ENCODE measurements at regions not wholly inside any gene's neighbourhood (a gene's known extent, or its start where the extent isn't known, plus 50 kb on each side); places are given as distances from the start of the nearest gene placed in this dataset.
"Not testable (repeated sequence)": the region's sequence is repeated elsewhere in the genome, so short reads cannot be mapped to it uniquely, and the experiment has no call there.

DNA sequence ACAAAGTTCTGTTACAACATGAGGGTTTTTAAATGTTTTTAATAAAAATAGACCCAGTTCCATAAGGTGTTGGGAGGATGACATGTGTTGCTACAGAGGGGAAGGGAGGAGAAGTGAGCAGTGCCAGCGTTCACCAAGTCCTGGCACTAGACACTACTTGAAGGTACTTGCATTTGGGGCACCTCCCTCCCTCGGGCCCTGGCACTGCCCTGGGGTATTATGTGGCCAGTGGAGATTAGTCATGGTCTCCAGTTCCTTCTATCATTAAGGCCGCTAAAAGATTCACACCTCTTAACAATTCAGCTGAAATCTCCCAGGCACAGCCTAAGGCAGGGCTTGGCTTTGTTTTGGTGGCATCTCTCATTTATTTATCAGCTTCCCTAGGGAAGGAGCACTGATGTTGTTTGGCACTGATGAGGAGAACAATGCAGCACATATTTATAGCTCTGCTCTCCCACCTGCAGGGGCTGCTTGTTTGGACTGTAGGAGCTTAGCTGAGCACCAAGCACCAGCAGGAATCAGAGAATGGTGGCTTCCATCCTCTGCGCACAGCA lies 155.5 kb upstream of the NTF3 start:
- H3K9ac ChIP-seq (ENCODE audit: low read length) = no peak overlapping the region
- H3F3A ChIP-seq (ENCODE audit: insufficient read depth, low read length, poor library complexity, severe bottlenecking) = no peaks in the 10 kb centered on the region
- TF ChIP-seq EP300 (conservative IDR thresholded peaks at IDR 0.05; ENCODE audit: poor library complexity, severe bottlenecking) (no peak), RAD21 (conservative IDR thresholded peaks at IDR 0.05) (no peak), TAF1 (IDR thresholded peaks at IDR 0.05; ENCODE audit: low read depth) (no peak), EZH2 (IDR thresholded peaks at IDR 0.05; ENCODE audit: borderline replicate concordance, insufficient read depth, low read length, poor library complexity, severe bottlenecking) (no peak), MXI1 (conservative IDR thresholded peaks at IDR 0.05; ENCODE audit: poor library complexity, severe bottlenecking) (no peak), SMC3 (conservative IDR thresholded peaks at IDR 0.05; ENCODE audit: poor library complexity) (no peak), POLR2AphosphoS5 (IDR thresholded peaks at IDR 0.05) (no peak)
- TF ChIP-seq, protein P1, sequence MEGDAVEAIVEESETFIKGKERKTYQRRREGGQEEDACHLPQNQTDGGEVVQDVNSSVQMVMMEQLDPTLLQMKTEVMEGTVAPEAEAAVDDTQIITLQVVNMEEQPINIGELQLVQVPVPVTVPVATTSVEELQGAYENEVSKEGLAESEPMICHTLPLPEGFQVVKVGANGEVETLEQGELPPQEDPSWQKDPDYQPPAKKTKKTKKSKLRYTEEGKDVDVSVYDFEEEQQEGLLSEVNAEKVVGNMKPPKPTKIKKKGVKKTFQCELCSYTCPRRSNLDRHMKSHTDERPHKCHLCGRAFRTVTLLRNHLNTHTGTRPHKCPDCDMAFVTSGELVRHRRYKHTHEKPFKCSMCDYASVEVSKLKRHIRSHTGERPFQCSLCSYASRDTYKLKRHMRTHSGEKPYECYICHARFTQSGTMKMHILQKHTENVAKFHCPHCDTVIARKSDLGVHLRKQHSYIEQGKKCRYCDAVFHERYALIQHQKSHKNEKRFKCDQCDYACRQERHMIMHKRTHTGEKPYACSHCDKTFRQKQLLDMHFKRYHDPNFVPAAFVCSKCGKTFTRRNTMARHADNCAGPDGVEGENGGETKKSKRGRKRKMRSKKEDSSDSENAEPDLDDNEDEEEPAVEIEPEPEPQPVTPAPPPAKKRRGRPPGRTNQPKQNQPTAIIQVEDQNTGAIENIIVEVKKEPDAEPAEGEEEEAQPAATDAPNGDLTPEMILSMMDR (IDR thresholded peaks at IDR 0.05; ENCODE audit: poor library complexity, severe bottlenecking) = no peak
- TF ChIP-seq, protein P2, sequence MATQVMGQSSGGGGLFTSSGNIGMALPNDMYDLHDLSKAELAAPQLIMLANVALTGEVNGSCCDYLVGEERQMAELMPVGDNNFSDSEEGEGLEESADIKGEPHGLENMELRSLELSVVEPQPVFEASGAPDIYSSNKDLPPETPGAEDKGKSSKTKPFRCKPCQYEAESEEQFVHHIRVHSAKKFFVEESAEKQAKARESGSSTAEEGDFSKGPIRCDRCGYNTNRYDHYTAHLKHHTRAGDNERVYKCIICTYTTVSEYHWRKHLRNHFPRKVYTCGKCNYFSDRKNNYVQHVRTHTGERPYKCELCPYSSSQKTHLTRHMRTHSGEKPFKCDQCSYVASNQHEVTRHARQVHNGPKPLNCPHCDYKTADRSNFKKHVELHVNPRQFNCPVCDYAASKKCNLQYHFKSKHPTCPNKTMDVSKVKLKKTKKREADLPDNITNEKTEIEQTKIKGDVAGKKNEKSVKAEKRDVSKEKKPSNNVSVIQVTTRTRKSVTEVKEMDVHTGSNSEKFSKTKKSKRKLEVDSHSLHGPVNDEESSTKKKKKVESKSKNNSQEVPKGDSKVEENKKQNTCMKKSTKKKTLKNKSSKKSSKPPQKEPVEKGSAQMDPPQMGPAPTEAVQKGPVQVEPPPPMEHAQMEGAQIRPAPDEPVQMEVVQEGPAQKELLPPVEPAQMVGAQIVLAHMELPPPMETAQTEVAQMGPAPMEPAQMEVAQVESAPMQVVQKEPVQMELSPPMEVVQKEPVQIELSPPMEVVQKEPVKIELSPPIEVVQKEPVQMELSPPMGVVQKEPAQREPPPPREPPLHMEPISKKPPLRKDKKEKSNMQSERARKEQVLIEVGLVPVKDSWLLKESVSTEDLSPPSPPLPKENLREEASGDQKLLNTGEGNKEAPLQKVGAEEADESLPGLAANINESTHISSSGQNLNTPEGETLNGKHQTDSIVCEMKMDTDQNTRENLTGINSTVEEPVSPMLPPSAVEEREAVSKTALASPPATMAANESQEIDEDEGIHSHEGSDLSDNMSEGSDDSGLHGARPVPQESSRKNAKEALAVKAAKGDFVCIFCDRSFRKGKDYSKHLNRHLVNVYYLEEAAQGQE (IDR thresholded peaks at IDR 0.05; ENCODE audit: borderline replicate concordance) = no peak
- H2AFZ ChIP-seq (ENCODE audit: low read depth, low read length) = no peak overlapping the region
- no peak overlapping the region for H3K4me2 ChIP-seq (ENCODE audit: low read length)
- no peaks in the 10 kb centered on the region for H3K27me3 ChIP-seq (ENCODE audit: insufficient read depth, low read depth, low read length)
- H3K9me2 ChIP-seq (ENCODE audit: insufficient read depth, low read length) = no peaks in the 10 kb centered on the region
- no peak overlapping the region for H3K4me3 ChIP-seq (ENCODE audit: low read length)
- H3K36me3 ChIP-seq (ENCODE audit: insufficient read depth, low read length) = no peaks in the 10 kb centered on the region
- no peaks in the 10 kb centered on the region for H3K9me3 ChIP-seq (ENCODE audit: low read length)
- no peak overlapping the region for H3K27ac ChIP-seq (ENCODE audit: low read length)
- H3K79me2 ChIP-seq (replicated peaks; ENCODE audit: insufficient read depth, low read length) = no peaks in the 10 kb centered on the region
- H4K20me1 ChIP-seq (ENCODE audit: insufficient read depth) = no peaks in the 10 kb centered on the region

DNA sequence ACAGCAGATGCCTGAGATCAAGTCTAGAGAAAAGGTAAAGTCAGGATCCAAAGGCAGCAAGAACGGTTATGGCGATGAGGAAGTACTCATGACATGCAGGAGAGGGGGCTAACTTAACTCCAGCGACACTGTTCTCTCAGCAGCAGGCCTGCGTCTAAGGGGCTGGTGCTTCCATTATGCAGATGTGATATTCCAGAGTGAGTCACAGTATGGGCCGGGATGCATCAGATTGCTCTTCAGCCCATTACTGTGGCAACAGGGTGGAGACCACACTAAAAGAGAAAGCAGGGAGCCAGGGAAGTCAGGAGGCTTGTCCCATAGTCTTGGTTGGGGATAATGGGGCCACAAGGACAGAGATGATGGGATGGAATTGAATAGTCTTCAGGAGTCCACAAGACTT lies 151.8 kb upstream of the NTF3 start:
- no peak overlapping the region for H3K4me2 ChIP-seq (ENCODE audit: low read length)
- no peaks in the 10 kb centered on the region for H3K9me3 ChIP-seq (ENCODE audit: low read length)
- no peaks in the 10 kb centered on the region for H3K79me2 ChIP-seq (replicated peaks; ENCODE audit: insufficient read depth, low read length)
- no peak overlapping the region for H2AFZ ChIP-seq (ENCODE audit: low read depth, low read length)
- H3K4me3 ChIP-seq (ENCODE audit: low read length) = no peak overlapping the region
- no peaks in the 10 kb centered on the region for H4K20me1 ChIP-seq (ENCODE audit: insufficient read depth)
- no peaks in the 10 kb centered on the region for H3K36me3 ChIP-seq (ENCODE audit: insufficient read depth, low read length)
- no peaks in the 10 kb centered on the region for H3K9me2 ChIP-seq (ENCODE audit: insufficient read depth, low read length)
- H3K27ac ChIP-seq (ENCODE audit: low read length) = no peak overlapping the region
- H3K9ac ChIP-seq (ENCODE audit: low read length) = no peak overlapping the region
- no peak for TF ChIP-seq SMC3 (conservative IDR thresholded peaks at IDR 0.05; ENCODE audit: poor library complexity)
- TF ChIP-seq EP300 (conservative IDR thresholded peaks at IDR 0.05; ENCODE audit: poor library complexity, severe bottlenecking) = no peak
- H3F3A ChIP-seq (ENCODE audit: insufficient read depth, low read length, poor library complexity, severe bottlenecking) = no peaks in the 10 kb centered on the region
- no peaks in the 10 kb centered on the region for H3K27me3 ChIP-seq (ENCODE audit: insufficient read depth, low read depth, low read length)

DNA sequence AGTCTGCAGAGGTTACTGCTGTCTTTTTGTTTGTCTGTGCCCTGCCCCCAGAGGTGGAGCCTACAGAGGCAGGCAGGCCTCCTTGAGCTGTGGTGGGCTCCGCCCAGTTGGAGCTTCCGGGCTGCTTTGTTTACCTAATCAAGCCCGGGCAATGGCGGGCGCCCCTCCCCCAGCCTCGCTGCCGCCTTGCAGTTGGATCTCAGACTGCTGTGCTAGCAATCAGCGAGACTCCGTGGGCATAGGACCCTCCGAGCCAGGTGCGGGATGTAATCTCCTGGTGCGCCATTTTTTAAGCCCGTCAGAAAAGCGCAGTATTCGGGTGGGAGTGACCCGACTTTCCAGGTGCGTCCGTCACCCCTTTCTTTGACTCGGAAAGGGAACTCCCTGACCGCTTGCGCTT lies 141.5 kb upstream of the NTF3 start:
- H3K9me2 ChIP-seq (ENCODE audit: insufficient read depth, low read length); H2AFZ ChIP-seq (ENCODE audit: low read depth, low read length); H3F3A ChIP-seq (ENCODE audit: insufficient read depth, low read length, poor library complexity, severe bottlenecking); H3K9ac ChIP-seq (ENCODE audit: low read length); H3K79me2 ChIP-seq (replicated peaks; ENCODE audit: insufficient read depth, low read length); H3K36me3 ChIP-seq (ENCODE audit: insufficient read depth, low read length); H3K9me3 ChIP-seq (ENCODE audit: low read length); H3K4me3 ChIP-seq (ENCODE audit: low read length); H3K4me2 ChIP-seq (ENCODE audit: low read length); H4K20me1 ChIP-seq (ENCODE audit: insufficient read depth); H3K27ac ChIP-seq (ENCODE audit: low read length); H3K27me3 ChIP-seq (ENCODE audit: insufficient read depth, low read depth, low read length): not testable (repeated sequence)
